GM12865 (cell line): ENCODE measurements at regions not wholly inside any gene's neighbourhood (a gene's known extent, or its start where the extent isn't known, plus 50 kb on each side); places are given as distances from the start of the nearest gene placed in this dataset.

Experiments used
- DNase-seq: peaks from one replicate; pipeline ENCODE4 v3.0.0; 2010; ENCODE audit warnings: low read depth
- H3K4me3 ChIP-seq: 2 replicates; pipeline ENCODE4 v1.5.1; 2011; ENCODE audit warnings: mild to moderate bottlenecking, low read depth, low read length, control low read depth
- CTCF ChIP-seq: IDR thresholded peaks from 2 replicates; pipeline ENCODE4 v1.5.1; 2011; ENCODE audit warnings: low read length, control low read depth, low read depth, inconsistent platforms; ENCODE audit not compliant: insufficient read depth; ENCODE audit errors: missing control alignments

GRCh38 chr6:8213995-8214394 lies 111.6 kb upstream of the EEF1E1 start:
- no peak overlapping the region for H3K4me3 ChIP-seq
- no peak for DNase-seq
- no peak for TF ChIP-seq CTCF

DNA sequence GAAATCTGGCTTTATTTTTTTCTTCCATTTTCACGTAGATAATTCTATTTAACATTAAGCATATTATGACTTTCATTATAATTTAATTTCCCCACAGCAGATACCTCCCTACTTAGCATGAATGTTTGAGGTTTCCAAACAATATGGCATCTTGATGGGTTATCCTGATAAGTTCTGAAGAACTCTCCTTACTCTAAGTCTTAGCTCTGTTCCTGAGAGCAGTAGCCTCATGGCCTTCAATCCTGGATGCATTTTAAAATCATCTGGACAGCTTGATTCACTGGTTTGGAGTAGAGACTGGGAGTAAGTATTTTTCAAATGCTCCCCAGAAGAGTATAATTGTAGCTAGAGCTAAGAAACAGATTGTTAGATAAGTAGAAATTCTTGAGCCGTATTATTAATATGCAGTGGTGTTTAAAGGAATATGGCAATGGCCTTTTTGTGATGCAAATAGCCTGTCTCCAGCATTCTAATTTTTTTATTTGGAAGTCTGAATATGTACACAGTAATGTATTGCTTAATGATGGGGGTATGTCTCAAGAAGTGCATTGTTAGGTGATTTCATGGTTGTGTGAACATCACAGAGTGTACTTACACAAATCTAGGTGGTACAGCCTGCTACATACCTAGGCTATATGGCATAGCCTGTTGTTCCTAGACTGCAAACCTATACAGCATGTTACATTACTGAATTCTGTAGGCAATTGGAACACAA lies 110.5 kb upstream of the EEF1E1 start:
- no peak overlapping the region for H3K4me3 ChIP-seq
- DNase-seq, result no peak
- TF ChIP-seq CTCF, result no peak

DNA sequence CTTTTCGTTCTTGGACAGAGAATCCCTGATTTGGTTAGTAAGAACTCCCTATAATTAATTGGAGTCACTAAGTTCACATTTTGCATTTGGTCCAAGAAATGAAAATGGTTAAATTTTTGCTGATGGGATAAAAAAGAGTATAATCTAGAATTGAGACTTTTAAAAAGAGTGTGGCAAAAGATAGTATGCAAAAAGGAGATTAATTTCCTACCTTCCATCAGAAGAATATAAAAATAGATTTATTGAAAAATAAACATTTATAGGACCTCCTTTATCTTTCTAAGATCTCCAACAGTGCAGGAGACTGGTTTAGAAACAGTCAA lies 105.5 kb upstream of the EEF1E1 start:
- no peak for TF ChIP-seq CTCF
- H3K4me3 ChIP-seq, result no peak overlapping the region
- no peak for DNase-seq

- no peak for DNase-seq
- H3K4me3 ChIP-seq, result no peak overlapping the region
- TF ChIP-seq CTCF, result no peak
Observed at GRCh38 chr6:8207191-8207868, 105.0 kb upstream of the EEF1E1 start.

- DNase-seq, result no peak
- H3K4me3 ChIP-seq, result no peak overlapping the region
- TF ChIP-seq CTCF, result no peak
Observed at GRCh38 chr6:8203337-8203736, 101.0 kb upstream of the EEF1E1 start.

DNA sequence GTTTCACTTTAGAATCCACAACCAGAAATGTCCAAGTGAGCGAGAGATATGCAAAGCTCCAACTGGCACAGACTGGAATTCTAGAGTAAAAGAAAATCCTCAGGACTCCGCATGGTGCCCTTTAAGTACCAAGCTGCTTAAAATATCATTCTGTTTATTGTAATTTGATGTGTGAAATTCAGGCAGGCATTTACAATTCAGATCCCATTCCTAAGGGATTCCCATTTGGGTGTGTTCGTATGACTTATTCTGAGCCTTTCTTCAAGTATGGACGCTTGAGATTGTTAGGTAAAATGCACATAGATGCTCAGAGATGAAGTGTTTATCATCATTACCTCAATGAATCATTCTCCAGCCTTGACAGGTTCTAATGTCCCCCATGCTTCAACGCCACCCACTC lies 99.3 kb upstream of the EEF1E1 start:
- TF ChIP-seq CTCF, result no peak
- no peak for DNase-seq
- no peak overlapping the region for H3K4me3 ChIP-seq

- no peak for TF ChIP-seq CTCF
- H3K4me3 ChIP-seq, result no peak overlapping the region
- no peak for DNase-seq
Observed at GRCh38 chr6:8200255-8200654, 97.9 kb upstream of the EEF1E1 start.
